GM18505 (cell line): ENCODE measurements at regions not wholly inside any gene's neighbourhood (a gene's known extent, or its start where the extent isn't known, plus 50 kb on each side); places are given as distances from the start of the nearest gene placed in this dataset.

Experiments used
- ATAC-seq: cut with Tn5 transposase; IDR thresholded peaks from one replicate; pipeline ENCODE4 v1.9.1; 2021; ENCODE audit not compliant: unreplicated experiment
- POLR2A ChIP-seq: IDR thresholded peaks from 4 replicates; pipeline ENCODE4 v1.6.1; 2011; ENCODE audit warnings: borderline replicate concordance; ENCODE audit not compliant: insufficient read depth, insufficient read length; ENCODE audit errors: extremely low read depth

- ATAC-seq, result no peak
- no peak for TF ChIP-seq POLR2A
Measured at GRCh38 chr10:58913717-58914116, 262.7 kb upstream of the PHYHIPL start.

GRCh38 chr10:58918887-58919286 is 257.6 kb upstream of the PHYHIPL start:
- ATAC-seq, result no peak
- no peak for TF ChIP-seq POLR2A

- no peak for TF ChIP-seq POLR2A
- no peak for ATAC-seq
Measured at GRCh38 chr10:58919927-58920654, 256.4 kb upstream of the PHYHIPL start.

- no peak for TF ChIP-seq POLR2A
- no peak for ATAC-seq
Measured at GRCh38 chr10:58920655-58921003, 255.8 kb upstream of the PHYHIPL start.

- ATAC-seq, result no peak
Measured at GRCh38 chr10:58921421-58921855, 255.0 kb upstream of the PHYHIPL start.

GRCh38 chr10:58925381-58925780 is 251.1 kb upstream of the PHYHIPL start:
- TF ChIP-seq POLR2A, result no peak
- no peak for ATAC-seq

More at GRCh38 chr10:58921421-58921855, 255.0 kb upstream of the PHYHIPL start:
- no peak for TF ChIP-seq POLR2A

GRCh38 chr10:58930500-58930899 is 245.9 kb upstream of the PHYHIPL start:
- ATAC-seq, result no peak
- TF ChIP-seq POLR2A, result no peak

- TF ChIP-seq POLR2A, result no peak
- ATAC-seq, result no peak
Measured at GRCh38 chr10:58932126-58932525, 244.3 kb upstream of the PHYHIPL start.

- TF ChIP-seq POLR2A, result no peak
- ATAC-seq, result no peak
Measured at GRCh38 chr10:58932577-58933314, 243.7 kb upstream of the PHYHIPL start.

GRCh38 chr10:58936364-58936763 is 240.1 kb upstream of the PHYHIPL start:
- ATAC-seq, result no peak
- TF ChIP-seq POLR2A, result no peak

GRCh38 chr10:58937423-58937822 is 239.0 kb upstream of the PHYHIPL start:
- TF ChIP-seq POLR2A, result no peak
- no peak for ATAC-seq

- TF ChIP-seq POLR2A, result no peak
- ATAC-seq, result no peak
Measured at GRCh38 chr10:58942724-58943123, 233.7 kb upstream of the PHYHIPL start.

- no peak for TF ChIP-seq POLR2A
- ATAC-seq, result no peak
Measured at GRCh38 chr10:58943256-58943890, 233.1 kb upstream of the PHYHIPL start.

- no peak for TF ChIP-seq POLR2A
- no peak for ATAC-seq
Measured at GRCh38 chr10:58943960-58944359, 232.5 kb upstream of the PHYHIPL start.

- ATAC-seq, result no peak
Measured at GRCh38 chr10:58948303-58948702, 228.1 kb upstream of the PHYHIPL start.

GRCh38 chr10:58950618-58951017 is 225.8 kb upstream of the PHYHIPL start:
- no peak for TF ChIP-seq POLR2A
- no peak for ATAC-seq

More at GRCh38 chr10:58948303-58948702, 228.1 kb upstream of the PHYHIPL start:
- no peak for TF ChIP-seq POLR2A
